A549 (cell line): ENCODE measurements at regions not wholly inside any gene's neighbourhood (a gene's known extent, or its start where the extent isn't known, plus 50 kb on each side); places are given as distances from the start of the nearest gene placed in this dataset.

ENCODE experiments used
- CEBPB ChIP-seq, 2 experiments: fragments of >200 bp in 1 of 2; sonication (Bioruptor Twin) in 1 of 2; formaldehyde crosslinking in 1 of 2; IDR thresholded peaks; 2 replicates each; pipeline ENCODE4 v1.6.1; 2012 to 2016
- JUN ChIP-seq, 2 experiments: fragments of >200 bp; sonication (Bioruptor Twin); formaldehyde crosslinking; IDR thresholded peaks; 2 replicates in 1 of 2; 3 replicates in 1 of 2; pipeline ENCODE4 v1.6.1; 2016 to 2017
- MAFK ChIP-seq: fragments of 450-650 bp; IDR thresholded peaks from 2 replicates; pipeline ENCODE4 v1.6.1; 2014; ENCODE audit not compliant: partially characterized antibody
- MAZ ChIP-seq: fragments of 150-350 bp; IDR thresholded peaks from 2 replicates; pipeline ENCODE4 v1.6.1; 2014; ENCODE audit warnings: antibody characterized with exemption, low read depth, low read length, borderline replicate concordance
- POLR2A ChIP-seq: IDR thresholded peaks from 2 replicates; pipeline ENCODE4 v1.6.1; 2012; ENCODE audit warnings: mild to moderate bottlenecking, low read length
- SMC3 ChIP-seq: fragments of >200 bp; sonication (Bioruptor Twin); formaldehyde crosslinking; IDR thresholded peaks from 3 replicates; pipeline ENCODE4 v1.6.1; 2018; ENCODE audit warnings: inconsistent platforms
- TF ChIP-seq, protein P1 (sequence below): IDR thresholded peaks from 2 replicates; pipeline ENCODE4 v1.6.1; 2012
- TF ChIP-seq, protein P2 (sequence below): fragments of 250-450 bp; sonication (Bioruptor Pico); IDR thresholded peaks from 2 replicates; pipeline ENCODE4 v1.5.0; 2021; ENCODE audit warnings: mild to moderate bottlenecking, moderate library complexity, borderline replicate concordance
- TF ChIP-seq, protein P3 (sequence below): fragments of >200 bp; sonication (Bioruptor Twin); formaldehyde crosslinking; IDR thresholded peaks from 3 replicates; pipeline ENCODE4 v1.5.1; 2016
- TF ChIP-seq, protein P4 (sequence below): fragments of 200-600 bp; sonication (generic); IDR thresholded peaks from 2 replicates; pipeline ENCODE4 v1.6.1; 2016; ENCODE audit warnings: antibody characterized with exemption, mild to moderate bottlenecking, moderate library complexity
- TF ChIP-seq, protein P5 (sequence below): fragments of 450-650 bp; IDR thresholded peaks from 2 replicates; pipeline ENCODE4 v1.6.1; 2014; ENCODE audit warnings: antibody characterized with exemption

DNA sequence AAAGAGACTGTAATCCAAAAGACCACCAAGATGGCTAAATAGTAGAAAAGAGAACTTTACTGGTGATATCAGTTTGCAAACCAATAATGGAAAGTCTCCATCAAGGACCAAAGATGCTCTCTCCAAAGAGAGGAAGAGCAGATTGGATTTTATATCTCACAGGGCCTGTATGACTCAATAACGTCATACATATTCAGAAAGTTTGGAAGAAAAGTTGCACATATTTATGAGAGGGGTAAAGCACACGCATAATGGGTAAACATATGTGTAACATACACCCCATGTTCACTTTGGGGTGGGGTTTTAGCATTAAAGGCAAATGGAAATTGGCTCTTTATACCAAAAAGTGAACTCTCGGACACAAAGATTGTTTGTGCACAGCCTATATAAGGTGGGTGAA lies 274.5 kb upstream of the POU1F1 start:
- TF ChIP-seq MAFK = no peak
- TF ChIP-seq POLR2A = no peak
- TF ChIP-seq MAZ = no peak
- TF ChIP-seq, protein P1, sequence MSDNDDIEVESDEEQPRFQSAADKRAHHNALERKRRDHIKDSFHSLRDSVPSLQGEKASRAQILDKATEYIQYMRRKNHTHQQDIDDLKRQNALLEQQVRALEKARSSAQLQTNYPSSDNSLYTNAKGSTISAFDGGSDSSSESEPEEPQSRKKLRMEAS = no peak
- TF ChIP-seq, protein P2, sequence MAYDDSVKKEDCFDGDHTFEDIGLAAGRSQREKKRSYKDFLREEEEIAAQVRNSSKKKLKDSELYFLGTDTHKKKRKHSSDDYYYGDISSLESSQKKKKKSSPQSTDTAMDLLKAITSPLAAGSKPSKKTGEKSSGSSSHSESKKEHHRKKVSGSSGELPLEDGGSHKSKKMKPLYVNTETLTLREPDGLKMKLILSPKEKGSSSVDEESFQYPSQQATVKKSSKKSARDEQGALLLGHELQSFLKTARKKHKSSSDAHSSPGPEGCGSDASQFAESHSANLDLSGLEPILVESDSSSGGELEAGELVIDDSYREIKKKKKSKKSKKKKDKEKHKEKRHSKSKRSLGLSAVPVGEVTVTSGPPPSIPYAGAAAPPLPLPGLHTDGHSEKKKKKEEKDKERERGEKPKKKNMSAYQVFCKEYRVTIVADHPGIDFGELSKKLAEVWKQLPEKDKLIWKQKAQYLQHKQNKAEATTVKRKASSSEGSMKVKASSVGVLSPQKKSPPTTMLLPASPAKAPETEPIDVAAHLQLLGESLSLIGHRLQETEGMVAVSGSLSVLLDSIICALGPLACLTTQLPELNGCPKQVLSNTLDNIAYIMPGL (CRISPR knock-in tag) = no peak
- TF ChIP-seq, protein P3, sequence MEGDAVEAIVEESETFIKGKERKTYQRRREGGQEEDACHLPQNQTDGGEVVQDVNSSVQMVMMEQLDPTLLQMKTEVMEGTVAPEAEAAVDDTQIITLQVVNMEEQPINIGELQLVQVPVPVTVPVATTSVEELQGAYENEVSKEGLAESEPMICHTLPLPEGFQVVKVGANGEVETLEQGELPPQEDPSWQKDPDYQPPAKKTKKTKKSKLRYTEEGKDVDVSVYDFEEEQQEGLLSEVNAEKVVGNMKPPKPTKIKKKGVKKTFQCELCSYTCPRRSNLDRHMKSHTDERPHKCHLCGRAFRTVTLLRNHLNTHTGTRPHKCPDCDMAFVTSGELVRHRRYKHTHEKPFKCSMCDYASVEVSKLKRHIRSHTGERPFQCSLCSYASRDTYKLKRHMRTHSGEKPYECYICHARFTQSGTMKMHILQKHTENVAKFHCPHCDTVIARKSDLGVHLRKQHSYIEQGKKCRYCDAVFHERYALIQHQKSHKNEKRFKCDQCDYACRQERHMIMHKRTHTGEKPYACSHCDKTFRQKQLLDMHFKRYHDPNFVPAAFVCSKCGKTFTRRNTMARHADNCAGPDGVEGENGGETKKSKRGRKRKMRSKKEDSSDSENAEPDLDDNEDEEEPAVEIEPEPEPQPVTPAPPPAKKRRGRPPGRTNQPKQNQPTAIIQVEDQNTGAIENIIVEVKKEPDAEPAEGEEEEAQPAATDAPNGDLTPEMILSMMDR = no peak
- TF ChIP-seq, protein P4, sequence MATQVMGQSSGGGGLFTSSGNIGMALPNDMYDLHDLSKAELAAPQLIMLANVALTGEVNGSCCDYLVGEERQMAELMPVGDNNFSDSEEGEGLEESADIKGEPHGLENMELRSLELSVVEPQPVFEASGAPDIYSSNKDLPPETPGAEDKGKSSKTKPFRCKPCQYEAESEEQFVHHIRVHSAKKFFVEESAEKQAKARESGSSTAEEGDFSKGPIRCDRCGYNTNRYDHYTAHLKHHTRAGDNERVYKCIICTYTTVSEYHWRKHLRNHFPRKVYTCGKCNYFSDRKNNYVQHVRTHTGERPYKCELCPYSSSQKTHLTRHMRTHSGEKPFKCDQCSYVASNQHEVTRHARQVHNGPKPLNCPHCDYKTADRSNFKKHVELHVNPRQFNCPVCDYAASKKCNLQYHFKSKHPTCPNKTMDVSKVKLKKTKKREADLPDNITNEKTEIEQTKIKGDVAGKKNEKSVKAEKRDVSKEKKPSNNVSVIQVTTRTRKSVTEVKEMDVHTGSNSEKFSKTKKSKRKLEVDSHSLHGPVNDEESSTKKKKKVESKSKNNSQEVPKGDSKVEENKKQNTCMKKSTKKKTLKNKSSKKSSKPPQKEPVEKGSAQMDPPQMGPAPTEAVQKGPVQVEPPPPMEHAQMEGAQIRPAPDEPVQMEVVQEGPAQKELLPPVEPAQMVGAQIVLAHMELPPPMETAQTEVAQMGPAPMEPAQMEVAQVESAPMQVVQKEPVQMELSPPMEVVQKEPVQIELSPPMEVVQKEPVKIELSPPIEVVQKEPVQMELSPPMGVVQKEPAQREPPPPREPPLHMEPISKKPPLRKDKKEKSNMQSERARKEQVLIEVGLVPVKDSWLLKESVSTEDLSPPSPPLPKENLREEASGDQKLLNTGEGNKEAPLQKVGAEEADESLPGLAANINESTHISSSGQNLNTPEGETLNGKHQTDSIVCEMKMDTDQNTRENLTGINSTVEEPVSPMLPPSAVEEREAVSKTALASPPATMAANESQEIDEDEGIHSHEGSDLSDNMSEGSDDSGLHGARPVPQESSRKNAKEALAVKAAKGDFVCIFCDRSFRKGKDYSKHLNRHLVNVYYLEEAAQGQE = no peak
- TF ChIP-seq, protein P5, sequence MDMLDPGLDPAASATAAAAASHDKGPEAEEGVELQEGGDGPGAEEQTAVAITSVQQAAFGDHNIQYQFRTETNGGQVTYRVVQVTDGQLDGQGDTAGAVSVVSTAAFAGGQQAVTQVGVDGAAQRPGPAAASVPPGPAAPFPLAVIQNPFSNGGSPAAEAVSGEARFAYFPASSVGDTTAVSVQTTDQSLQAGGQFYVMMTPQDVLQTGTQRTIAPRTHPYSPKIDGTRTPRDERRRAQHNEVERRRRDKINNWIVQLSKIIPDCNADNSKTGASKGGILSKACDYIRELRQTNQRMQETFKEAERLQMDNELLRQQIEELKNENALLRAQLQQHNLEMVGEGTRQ = no peak
- TF ChIP-seq JUN (IDR thresholded peaks at IDR 0.05) = no peak
- no peak for TF ChIP-seq SMC3
- no peak for TF ChIP-seq CEBPB (IDR thresholded peaks at IDR 0.05)
